H9 (cell line): ENCODE measurements at regions not wholly inside any gene's neighbourhood (a gene's known extent, or its start where the extent isn't known, plus 50 kb on each side); places are given as distances from the start of the nearest gene placed in this dataset.

Source experiments
- DNase-seq: peaks from one replicate; pipeline ENCODE4 v3.0.0-alpha.2; 2017
- H2AFZ ChIP-seq: one replicate; pipeline ENCODE4 v1.6.1; 2013; ENCODE audit warnings: mild to moderate bottlenecking, low read length, control low read depth, moderate library complexity
- H2AK5ac ChIP-seq: 2 replicates; pipeline ENCODE4 v1.6.1; 2013; ENCODE audit warnings: low read length, control low read depth, mixed read lengths; ENCODE audit not compliant: insufficient read length
- H2BK120ac ChIP-seq: one replicate; pipeline ENCODE4 v1.6.1; 2013; ENCODE audit warnings: low read depth, mild to moderate bottlenecking, low read length, control low read depth, inconsistent platforms; ENCODE audit not compliant: poor library complexity, severe bottlenecking
- H2BK12ac ChIP-seq: 2 replicates; pipeline ENCODE4 v1.6.1; 2013; ENCODE audit warnings: low read length, control low read depth, mixed read lengths, low read depth; ENCODE audit not compliant: insufficient read length
- H2BK15ac ChIP-seq: 2 replicates; pipeline ENCODE4 v1.6.1; 2013; ENCODE audit warnings: low read depth, low read length, control low read depth
- H2BK20ac ChIP-seq: one replicate; pipeline ENCODE4 v1.6.1; 2013; ENCODE audit warnings: low read depth, mild to moderate bottlenecking, low read length, control low read depth, inconsistent platforms; ENCODE audit not compliant: poor library complexity, severe bottlenecking
- H2BK5ac ChIP-seq: 2 replicates; pipeline ENCODE4 v1.6.1; 2013; ENCODE audit warnings: low read length, control low read depth, mixed read lengths; ENCODE audit not compliant: insufficient read length
- H3K14ac ChIP-seq: 2 replicates; pipeline ENCODE4 v1.6.1; 2013; ENCODE audit warnings: low read length, control low read depth; ENCODE audit not compliant: insufficient read depth
- H3K18ac ChIP-seq: 2 replicates; pipeline ENCODE4 v1.6.1; 2013; ENCODE audit warnings: low read depth, mild to moderate bottlenecking, mixed read lengths, low read length, control low read depth; ENCODE audit not compliant: insufficient read length
- H3K23ac ChIP-seq: 2 replicates; pipeline ENCODE4 v1.6.1; 2013; ENCODE audit warnings: low read length, control low read depth, mixed read lengths, low read depth; ENCODE audit not compliant: insufficient read length
- H3K23me2 ChIP-seq: 2 replicates; pipeline ENCODE4 v1.6.1; 2013; ENCODE audit warnings: low read depth, mild to moderate bottlenecking, mixed read lengths, low read length, control low read depth; ENCODE audit not compliant: insufficient read length, poor library complexity, severe bottlenecking
- H3K27ac ChIP-seq: 2 replicates; pipeline ENCODE4 v1.5.1; 2013; ENCODE audit warnings: low read length, control low read depth, mixed read lengths, low read depth; ENCODE audit not compliant: insufficient read length
- H3K27me3 ChIP-seq: 2 replicates; pipeline ENCODE4 v1.6.1; 2013; ENCODE audit warnings: low read length, control low read depth, inconsistent platforms; ENCODE audit not compliant: insufficient read depth
- H3K4ac ChIP-seq: 2 replicates; pipeline ENCODE4 v1.6.1; 2013; ENCODE audit warnings: low read depth, mild to moderate bottlenecking, control low read depth, inconsistent platforms, low read length, moderate library complexity
- H3K4me1 ChIP-seq: 2 replicates; pipeline ENCODE4 v1.6.1; 2013; ENCODE audit warnings: low read length, control low read depth, inconsistent platforms; ENCODE audit not compliant: insufficient read depth
- H3K4me2 ChIP-seq: 2 replicates; pipeline ENCODE4 v1.6.1; 2013; ENCODE audit warnings: low read length, control low read depth, mixed read lengths; ENCODE audit not compliant: insufficient read length, insufficient read depth
- H3K56ac ChIP-seq: 2 replicates; pipeline ENCODE4 v1.6.1; 2013; ENCODE audit warnings: low read depth, mild to moderate bottlenecking, mixed read lengths, low read length, control low read depth; ENCODE audit not compliant: insufficient read length
- H3K79me1 ChIP-seq: 2 replicates; pipeline ENCODE4 v1.6.1; 2013; ENCODE audit warnings: low read depth, mild to moderate bottlenecking, moderate library complexity, low read length, control low read depth, inconsistent platforms; ENCODE audit not compliant: insufficient read depth, poor library complexity, severe bottlenecking
- H3K79me2 ChIP-seq: 2 replicates; pipeline ENCODE4 v1.6.1; 2013; ENCODE audit warnings: low read length, control low read depth, inconsistent platforms; ENCODE audit not compliant: insufficient read depth
- H3K9ac ChIP-seq: 2 replicates; pipeline ENCODE4 v1.6.1; 2013; ENCODE audit warnings: low read length, control low read depth, mixed read lengths; ENCODE audit not compliant: insufficient read length; ENCODE audit errors: extremely low read depth
- H3K9me3 ChIP-seq: one replicate; pipeline ENCODE4 v1.6.1; 2013; ENCODE audit warnings: low read depth, low read length, inconsistent platforms; ENCODE audit not compliant: control insufficient read depth
- H3T11ph ChIP-seq: one replicate; pipeline ENCODE4 v1.6.1; 2013; ENCODE audit warnings: mild to moderate bottlenecking, low read length, control low read depth, inconsistent platforms
- H4K20me1 ChIP-seq: one replicate; pipeline ENCODE4 v1.6.1; 2013; ENCODE audit not compliant: control insufficient read depth, insufficient read length, insufficient read depth
- H4K5ac ChIP-seq: 2 replicates; pipeline ENCODE4 v1.6.1; 2013; ENCODE audit warnings: low read depth, mild to moderate bottlenecking, mixed read lengths, low read length, control low read depth; ENCODE audit not compliant: insufficient read length
- H4K8ac ChIP-seq: replicated peaks from 2 replicates; pipeline ENCODE4 v1.6.1; 2013; ENCODE audit warnings: low read length, control low read depth, mixed read lengths, low read depth; ENCODE audit not compliant: insufficient read length
- H4K91ac ChIP-seq: 2 replicates; pipeline ENCODE4 v1.6.1; 2013; ENCODE audit warnings: low read depth, mild to moderate bottlenecking, moderate library complexity, mixed read lengths, low read length, control low read depth; ENCODE audit not compliant: insufficient read length
- H3K27ac Mint-ChIP-seq, 3 experiments: 2 replicates in 2 of 3; 3 replicates in 1 of 3; pipeline ENCODE4 v1.8.0; 2020 to 2021; ENCODE audit warnings: mixed read lengths in 3 of 3, mild to moderate bottlenecking in 1 of 3, moderate library complexity in 1 of 3
- H3K27me3 Mint-ChIP-seq: 2 replicates; pipeline ENCODE4 v1.8.0; 2021; ENCODE audit warnings: low read depth, mild to moderate bottlenecking, moderate library complexity, mixed read lengths
- H3K36me3 Mint-ChIP-seq, 3 experiments: 2 replicates in 2 of 3; 3 replicates in 1 of 3; pipeline ENCODE4 v1.8.0; 2020 to 2021; ENCODE audit warnings: low read depth in 3 of 3, mixed read lengths in 3 of 3; ENCODE audit not compliant: insufficient read depth in 1 of 3
- H3K4me1 Mint-ChIP-seq, 2 experiments: 2 replicates each; pipeline ENCODE4 v1.8.0; 2020; ENCODE audit warnings: mixed read lengths in 2 of 2
- H3K4me3 Mint-ChIP-seq, 2 experiments: 2 replicates in 1 of 2; 3 replicates in 1 of 2; pipeline ENCODE4 v1.8.0; 2020 to 2021; ENCODE audit warnings: mild to moderate bottlenecking in 2 of 2, mixed read lengths in 2 of 2, moderate library complexity in 1 of 2
- H3K9me3 Mint-ChIP-seq, 2 experiments: 2 replicates in 1 of 2; 3 replicates in 1 of 2; pipeline ENCODE4 v1.8.0; 2020; ENCODE audit warnings: mild to moderate bottlenecking in 2 of 2, mixed read lengths in 2 of 2, moderate library complexity in 1 of 2
- TF ChIP-seq, protein P1 (sequence below): fragments of 200-600 bp; sonication (generic); conservative IDR thresholded peaks from 3 replicates; pipeline ENCODE4 v1.8.0; 2021; ENCODE audit warnings: antibody characterized with exemption, mild to moderate bottlenecking

DNA sequence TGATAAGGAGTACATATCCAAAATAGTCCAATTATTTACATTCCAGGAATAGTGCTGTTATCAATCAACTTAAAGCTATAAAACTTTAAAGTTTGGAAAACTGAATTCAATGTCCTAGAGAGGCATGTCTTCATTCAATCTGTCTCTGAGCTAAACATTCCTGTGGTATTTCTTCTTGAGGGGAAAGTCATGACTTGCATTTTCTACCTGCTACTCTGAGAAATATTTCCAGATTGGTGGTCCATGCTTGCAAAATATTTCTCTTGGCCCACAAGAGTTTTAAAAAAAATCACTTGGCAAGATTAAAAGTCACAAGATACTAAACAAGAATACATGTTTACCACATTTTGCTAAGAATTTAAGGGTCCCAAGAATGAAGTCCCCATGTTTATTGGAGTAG is 63.6 kb upstream of the HGF start:
- Histone ChIP-seq H4K5ac (no peak overlapping the region), H3K23ac (no peak overlapping the region), H2AFZ (no peak overlapping the region), H3K18ac (no peak overlapping the region), H3K9ac (no peak overlapping the region), H2BK12ac (no peak overlapping the region), H3K14ac (no peak overlapping the region), H3K27ac (no peak overlapping the region), H2BK120ac (no peak overlapping the region), H3K4me1 (no peaks in the 10 kb centered on the region), H2BK5ac (no peak overlapping the region), H3K56ac (no peak overlapping the region), H3K23me2 (no peaks in the 10 kb centered on the region), H3K9me3 (no peaks in the 10 kb centered on the region), H3K79me2 (no peaks in the 10 kb centered on the region), H3T11ph (no peak overlapping the region), H3K79me1 (no peaks in the 10 kb centered on the region), H2BK15ac (no peak overlapping the region), H4K20me1 (no peaks in the 10 kb centered on the region), H2BK20ac (no peak overlapping the region), H3K4me2 (no peak overlapping the region), H3K4ac (no peak overlapping the region), H4K8ac (no peak overlapping the region), H3K27me3 (no peaks in the 10 kb centered on the region), H2AK5ac (no peak overlapping the region), H4K91ac (no peak overlapping the region)
- DNase-seq, result no peak
- H3K36me3 Mint-ChIP-seq, result peaks cover 0 to 24% (median 0%) of the 10 kb centered on the region in 3 experiments; a peak in 3 of 7 replicates
- H3K9me3 Mint-ChIP-seq, result peaks cover 15% of the 10 kb centered on the region in 2 experiments
- H3K4me1 Mint-ChIP-seq, result peaks cover 2 to 9% of the 10 kb centered on the region in 2 experiments; a peak in 3 of 4 replicates
- TF ChIP-seq, protein P1, sequence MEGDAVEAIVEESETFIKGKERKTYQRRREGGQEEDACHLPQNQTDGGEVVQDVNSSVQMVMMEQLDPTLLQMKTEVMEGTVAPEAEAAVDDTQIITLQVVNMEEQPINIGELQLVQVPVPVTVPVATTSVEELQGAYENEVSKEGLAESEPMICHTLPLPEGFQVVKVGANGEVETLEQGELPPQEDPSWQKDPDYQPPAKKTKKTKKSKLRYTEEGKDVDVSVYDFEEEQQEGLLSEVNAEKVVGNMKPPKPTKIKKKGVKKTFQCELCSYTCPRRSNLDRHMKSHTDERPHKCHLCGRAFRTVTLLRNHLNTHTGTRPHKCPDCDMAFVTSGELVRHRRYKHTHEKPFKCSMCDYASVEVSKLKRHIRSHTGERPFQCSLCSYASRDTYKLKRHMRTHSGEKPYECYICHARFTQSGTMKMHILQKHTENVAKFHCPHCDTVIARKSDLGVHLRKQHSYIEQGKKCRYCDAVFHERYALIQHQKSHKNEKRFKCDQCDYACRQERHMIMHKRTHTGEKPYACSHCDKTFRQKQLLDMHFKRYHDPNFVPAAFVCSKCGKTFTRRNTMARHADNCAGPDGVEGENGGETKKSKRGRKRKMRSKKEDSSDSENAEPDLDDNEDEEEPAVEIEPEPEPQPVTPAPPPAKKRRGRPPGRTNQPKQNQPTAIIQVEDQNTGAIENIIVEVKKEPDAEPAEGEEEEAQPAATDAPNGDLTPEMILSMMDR, result no peak
- H3K27me3 Mint-ChIP-seq, result no peaks in the 10 kb centered on the region
- peak overlapping the region in 1 of 3 experiments; percentile 3; a peak in 1 of 7 replicates for H3K27ac Mint-ChIP-seq
- H3K4me3 Mint-ChIP-seq, result no peak overlapping the region
